Neural cell (in vitro differentiated cells): ENCODE measurements at regions not wholly inside any gene's neighbourhood (a gene's known extent, or its start where the extent isn't known, plus 50 kb on each side); places are given as distances from the start of the nearest gene placed in this dataset.

Experiments
- H2AFZ ChIP-seq: fragments of 200-600, 300-800 bp; sonication (generic), shearing (Covaris generic); 2 replicates; pipeline ENCODE4 v1.6.0; 2014; ENCODE audit warnings: low read depth, mild to moderate bottlenecking, antibody characterized with exemption, low read length, moderate library complexity
- H3F3A ChIP-seq: fragments of 200-600 bp; shearing (Covaris generic); 2 replicates; pipeline ENCODE4 v1.6.1; 2016; ENCODE audit warnings: mild to moderate bottlenecking, moderate library complexity, mixed read lengths, antibody characterized with exemption, low read length; ENCODE audit not compliant: insufficient read depth, poor library complexity, severe bottlenecking
- H3K27ac ChIP-seq: fragments of 200-600, 300-800 bp; sonication (generic), shearing (Covaris generic); 2 replicates; pipeline ENCODE4 v1.5.1; 2014; ENCODE audit warnings: mild to moderate bottlenecking, low read length, moderate library complexity
- H3K27me3 ChIP-seq: fragments of 300-800, 200-600 bp; sonication (generic), shearing (Covaris generic); 2 replicates; pipeline ENCODE4 v1.6.0; 2014; ENCODE audit warnings: mild to moderate bottlenecking, low read depth, low read length, moderate library complexity; ENCODE audit not compliant: insufficient read depth
- H3K36me3 ChIP-seq: fragments of 300-800, 200-600 bp; sonication (generic), shearing (Covaris generic); 2 replicates; pipeline ENCODE4 v1.5.1; 2014; ENCODE audit warnings: mild to moderate bottlenecking, antibody characterized with exemption, low read length, moderate library complexity; ENCODE audit not compliant: insufficient read depth
- H3K4me2 ChIP-seq: fragments of 300-800, 200-600 bp; sonication (generic), shearing (Covaris generic); 2 replicates; pipeline ENCODE4 v1.6.0; 2014; ENCODE audit warnings: mild to moderate bottlenecking, low read length
- H3K4me3 ChIP-seq: fragments of 300-800, 200-600 bp; sonication (generic), shearing (Covaris generic); 2 replicates; pipeline ENCODE4 v1.5.1; 2014; ENCODE audit warnings: mild to moderate bottlenecking, low read length, moderate library complexity
- H3K79me2 ChIP-seq: fragments of 200-600 bp; shearing (Covaris generic); replicated peaks from 2 replicates; pipeline ENCODE4 v1.6.0; 2014; ENCODE audit warnings: mild to moderate bottlenecking, low read length, moderate library complexity; ENCODE audit not compliant: insufficient read depth
- H3K9ac ChIP-seq: fragments of 300-800, 200-600 bp; sonication (generic), shearing (Covaris generic); 2 replicates; pipeline ENCODE4 v1.6.1; 2016; ENCODE audit warnings: mild to moderate bottlenecking, low read length, mixed read lengths
- H3K9me2 ChIP-seq: fragments of 200-600 bp; shearing (Covaris generic); 2 replicates; pipeline ENCODE4 v1.6.1; 2016; ENCODE audit warnings: mild to moderate bottlenecking, low read length, mixed read lengths; ENCODE audit not compliant: insufficient read depth
- H3K9me3 ChIP-seq: fragments of 200-600, 300-800 bp; sonication (generic), shearing (Covaris generic); 2 replicates; pipeline ENCODE4 v1.6.1; 2016; ENCODE audit warnings: mild to moderate bottlenecking, mixed run types, low read length, moderate library complexity, mixed read lengths
- H4K20me1 ChIP-seq: fragments of 200-600 bp; shearing (Covaris generic); 2 replicates; pipeline ENCODE4 v1.6.1; 2016; ENCODE audit warnings: mild to moderate bottlenecking, mixed run types; ENCODE audit not compliant: insufficient read depth
- EP300 ChIP-seq: fragments of 450-650 bp; conservative IDR thresholded peaks from 2 replicates; pipeline ENCODE4 v1.6.1; 2014; ENCODE audit warnings: antibody characterized with exemption, mild to moderate bottlenecking, moderate library complexity; ENCODE audit not compliant: poor library complexity, severe bottlenecking
- EZH2 ChIP-seq: fragments of 200-600, 300-800 bp; shearing (Covaris generic), sonication (generic); IDR thresholded peaks from 2 replicates; pipeline ENCODE4 v1.6.1; 2014; ENCODE audit warnings: antibody characterized with exemption, low read length, borderline replicate concordance, mild to moderate bottlenecking; ENCODE audit not compliant: insufficient read depth, poor library complexity, severe bottlenecking
- MXI1 ChIP-seq: fragments of 450-650 bp; conservative IDR thresholded peaks from 2 replicates; pipeline ENCODE4 v1.6.1; 2014; ENCODE audit warnings: antibody characterized with exemption, mild to moderate bottlenecking; ENCODE audit not compliant: poor library complexity, severe bottlenecking
- POLR2AphosphoS5 ChIP-seq: IDR thresholded peaks from 2 replicates; pipeline ENCODE4 v1.6.1; 2012
- RAD21 ChIP-seq: fragments of 450-650 bp; conservative IDR thresholded peaks from 2 replicates; pipeline ENCODE4 v1.6.1; 2014; ENCODE audit warnings: antibody characterized with exemption, mild to moderate bottlenecking, moderate library complexity
- SMC3 ChIP-seq: fragments of 450-650 bp; conservative IDR thresholded peaks from 2 replicates; pipeline ENCODE4 v1.6.1; 2014; ENCODE audit warnings: antibody characterized with exemption, mild to moderate bottlenecking, moderate library complexity; ENCODE audit not compliant: poor library complexity
- TAF1 ChIP-seq: IDR thresholded peaks from 2 replicates; pipeline ENCODE4 v1.6.1; 2012; ENCODE audit warnings: low read depth
- TF ChIP-seq, protein P1 (sequence below): fragments of 450-650 bp; IDR thresholded peaks from 2 replicates; pipeline ENCODE4 v1.5.1; 2014; ENCODE audit warnings: antibody characterized with exemption, mild to moderate bottlenecking, moderate library complexity; ENCODE audit not compliant: poor library complexity, severe bottlenecking
- TF ChIP-seq, protein P2 (sequence below): IDR thresholded peaks from 2 replicates; pipeline ENCODE4 v1.6.1; 2012; ENCODE audit warnings: borderline replicate concordance

DNA sequence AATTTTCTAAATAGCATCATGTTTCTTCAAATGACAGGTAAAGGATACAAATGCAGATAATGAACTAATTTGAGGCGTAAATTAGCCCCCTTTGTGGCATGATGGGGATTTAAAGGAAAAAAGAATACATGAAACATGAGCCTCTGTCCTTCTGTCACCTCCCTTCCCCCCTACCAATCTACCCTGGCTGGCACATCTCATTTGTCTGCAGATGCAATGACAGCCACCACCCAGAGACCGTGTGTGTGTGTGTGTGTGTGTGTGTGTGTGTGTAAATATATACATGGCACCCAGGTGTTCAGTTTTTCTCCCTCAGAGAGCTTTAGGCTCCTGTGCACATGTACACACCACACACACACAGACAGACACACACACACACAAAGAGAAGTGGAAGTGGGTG is 451.1 kb downstream of the RWDD3 start:
- Histone ChIP-seq H3K79me2 (no peaks in the 10 kb centered on the region), H3F3A (no peaks in the 10 kb centered on the region), H2AFZ (no peak overlapping the region), H3K9me3 (no peaks in the 10 kb centered on the region), H4K20me1 (no peaks in the 10 kb centered on the region), H3K36me3 (no peaks in the 10 kb centered on the region), H3K9ac (no peak overlapping the region), H3K27ac (peak overlapping the region; percentile 38), H3K4me2 (no peak overlapping the region), H3K27me3 (no peaks in the 10 kb centered on the region), H3K4me3 (no peak overlapping the region), H3K9me2 (no peaks in the 10 kb centered on the region)
- TF ChIP-seq EP300, result peak; percentile 48
- no peak for TF ChIP-seq MXI1

- Histone ChIP-seq H3K27ac (no peak overlapping the region), H2AFZ (no peak overlapping the region), H3K4me2 (no peak overlapping the region), H4K20me1 (no peaks in the 10 kb centered on the region), H3K4me3 (no peak overlapping the region), H3K9me2 (no peaks in the 10 kb centered on the region), H3K27me3 (no peaks in the 10 kb centered on the region), H3K9me3 (no peaks in the 10 kb centered on the region), H3K79me2 (no peaks in the 10 kb centered on the region), H3K36me3 (no peaks in the 10 kb centered on the region), H3K9ac (no peak overlapping the region), H3F3A (no peaks in the 10 kb centered on the region)
- TF ChIP-seq, protein P1, sequence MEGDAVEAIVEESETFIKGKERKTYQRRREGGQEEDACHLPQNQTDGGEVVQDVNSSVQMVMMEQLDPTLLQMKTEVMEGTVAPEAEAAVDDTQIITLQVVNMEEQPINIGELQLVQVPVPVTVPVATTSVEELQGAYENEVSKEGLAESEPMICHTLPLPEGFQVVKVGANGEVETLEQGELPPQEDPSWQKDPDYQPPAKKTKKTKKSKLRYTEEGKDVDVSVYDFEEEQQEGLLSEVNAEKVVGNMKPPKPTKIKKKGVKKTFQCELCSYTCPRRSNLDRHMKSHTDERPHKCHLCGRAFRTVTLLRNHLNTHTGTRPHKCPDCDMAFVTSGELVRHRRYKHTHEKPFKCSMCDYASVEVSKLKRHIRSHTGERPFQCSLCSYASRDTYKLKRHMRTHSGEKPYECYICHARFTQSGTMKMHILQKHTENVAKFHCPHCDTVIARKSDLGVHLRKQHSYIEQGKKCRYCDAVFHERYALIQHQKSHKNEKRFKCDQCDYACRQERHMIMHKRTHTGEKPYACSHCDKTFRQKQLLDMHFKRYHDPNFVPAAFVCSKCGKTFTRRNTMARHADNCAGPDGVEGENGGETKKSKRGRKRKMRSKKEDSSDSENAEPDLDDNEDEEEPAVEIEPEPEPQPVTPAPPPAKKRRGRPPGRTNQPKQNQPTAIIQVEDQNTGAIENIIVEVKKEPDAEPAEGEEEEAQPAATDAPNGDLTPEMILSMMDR, result no peak
- TF ChIP-seq POLR2AphosphoS5 (no peak), TAF1 (no peak), MXI1 (no peak), EZH2 (no peak), RAD21 (no peak), EP300 (no peak), SMC3 (no peak)
- TF ChIP-seq, protein P2, sequence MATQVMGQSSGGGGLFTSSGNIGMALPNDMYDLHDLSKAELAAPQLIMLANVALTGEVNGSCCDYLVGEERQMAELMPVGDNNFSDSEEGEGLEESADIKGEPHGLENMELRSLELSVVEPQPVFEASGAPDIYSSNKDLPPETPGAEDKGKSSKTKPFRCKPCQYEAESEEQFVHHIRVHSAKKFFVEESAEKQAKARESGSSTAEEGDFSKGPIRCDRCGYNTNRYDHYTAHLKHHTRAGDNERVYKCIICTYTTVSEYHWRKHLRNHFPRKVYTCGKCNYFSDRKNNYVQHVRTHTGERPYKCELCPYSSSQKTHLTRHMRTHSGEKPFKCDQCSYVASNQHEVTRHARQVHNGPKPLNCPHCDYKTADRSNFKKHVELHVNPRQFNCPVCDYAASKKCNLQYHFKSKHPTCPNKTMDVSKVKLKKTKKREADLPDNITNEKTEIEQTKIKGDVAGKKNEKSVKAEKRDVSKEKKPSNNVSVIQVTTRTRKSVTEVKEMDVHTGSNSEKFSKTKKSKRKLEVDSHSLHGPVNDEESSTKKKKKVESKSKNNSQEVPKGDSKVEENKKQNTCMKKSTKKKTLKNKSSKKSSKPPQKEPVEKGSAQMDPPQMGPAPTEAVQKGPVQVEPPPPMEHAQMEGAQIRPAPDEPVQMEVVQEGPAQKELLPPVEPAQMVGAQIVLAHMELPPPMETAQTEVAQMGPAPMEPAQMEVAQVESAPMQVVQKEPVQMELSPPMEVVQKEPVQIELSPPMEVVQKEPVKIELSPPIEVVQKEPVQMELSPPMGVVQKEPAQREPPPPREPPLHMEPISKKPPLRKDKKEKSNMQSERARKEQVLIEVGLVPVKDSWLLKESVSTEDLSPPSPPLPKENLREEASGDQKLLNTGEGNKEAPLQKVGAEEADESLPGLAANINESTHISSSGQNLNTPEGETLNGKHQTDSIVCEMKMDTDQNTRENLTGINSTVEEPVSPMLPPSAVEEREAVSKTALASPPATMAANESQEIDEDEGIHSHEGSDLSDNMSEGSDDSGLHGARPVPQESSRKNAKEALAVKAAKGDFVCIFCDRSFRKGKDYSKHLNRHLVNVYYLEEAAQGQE, result no peak
Observed at GRCh38 chr1:95686217-95686616, 452.2 kb downstream of the RWDD3 start.
